Muscle of leg (tissue), 3 donors: ENCODE measurements at regions not wholly inside any gene's neighbourhood (a gene's known extent, or its start where the extent isn't known, plus 50 kb on each side); places are given as distances from the start of the nearest gene placed in this dataset.

Experiments used
- DNase-seq: peaks from one replicate; pipeline ENCODE4 v3.0.0; 2013
- H3K27ac ChIP-seq: one replicate; pipeline ENCODE4 v1.5.1; 2013; ENCODE audit warnings: mild to moderate bottlenecking, low read length, control low read depth
- H3K27me3 ChIP-seq: one replicate; pipeline ENCODE4 v1.6.1; 2013; ENCODE audit warnings: low read length; ENCODE audit not compliant: control insufficient read depth, insufficient read depth
- H3K36me3 ChIP-seq: one replicate; pipeline ENCODE4 v1.6.1; 2013; ENCODE audit warnings: low read length; ENCODE audit not compliant: control insufficient read depth, insufficient read depth
- H3K4me1 ChIP-seq: one replicate; pipeline ENCODE4 v1.6.1; 2013; ENCODE audit warnings: low read length; ENCODE audit not compliant: control insufficient read depth, insufficient read depth
- H3K4me3 ChIP-seq: one replicate; pipeline ENCODE4 v1.5.1; 2013; ENCODE audit warnings: low read length, control low read depth
- H3K9me3 ChIP-seq: replicated peaks from 2 replicates; pipeline ENCODE4 v1.6.1; 2013; ENCODE audit warnings: low read depth, low read length; ENCODE audit not compliant: control insufficient read depth
- WGBS: methylation state at CpG from one replicate; pipeline ENCODE4 v1.1.5; 2013; ENCODE audit warnings: missing lambda C conversion rate; ENCODE audit not compliant: insufficient coverage; 5-methylcytosine and 5-hydroxymethylcytosine counted together

DNA sequence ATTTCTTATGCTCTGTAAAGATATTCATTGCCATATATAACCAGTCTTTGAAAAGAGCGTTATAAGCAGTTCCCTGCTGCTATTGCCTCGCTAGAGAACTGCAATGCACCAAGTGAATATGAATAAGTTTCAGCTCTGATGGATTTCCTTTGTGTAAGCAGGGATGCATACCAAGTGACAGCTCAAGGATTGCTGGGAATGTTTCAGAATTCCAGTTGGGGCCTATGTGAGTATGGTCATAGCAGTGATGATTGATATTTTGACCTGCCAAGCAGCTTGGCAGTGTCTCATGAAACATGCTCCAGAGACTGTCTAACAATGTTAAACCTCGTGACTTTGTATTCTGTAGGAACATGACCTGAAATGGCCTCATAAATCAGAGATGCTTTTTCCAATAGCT lies 312.6 kb downstream of the C11orf87 start:
- H3K27ac ChIP-seq, result no peak overlapping the region
- WGBS, result 22% methylated on average over 3 of the region's 3 CpGs
- peak; percentile 67 for DNase-seq

GRCh38 chr11:109735128-109735527 lies 313.1 kb downstream of the C11orf87 start:
- Histone ChIP-seq H3K4me1 (peaks cover 2% of the 10 kb centered on the region), H3K9me3 (no peaks in the 10 kb centered on the region), H3K4me3 (no peak overlapping the region), H3K36me3 (no peaks in the 10 kb centered on the region), H3K27ac (no peak overlapping the region), H3K27me3 (no peaks in the 10 kb centered on the region)
- 86% methylated on average over 1 of the region's 2 CpGs for WGBS
- no peak for DNase-seq

More for the DNA sequence above, 312.6 kb downstream of the C11orf87 start:
- Histone ChIP-seq H3K4me3 (no peak overlapping the region), H3K4me1 (peaks cover 2% of the 10 kb centered on the region), H3K9me3 (no peaks in the 10 kb centered on the region), H3K27me3 (no peaks in the 10 kb centered on the region), H3K36me3 (no peaks in the 10 kb centered on the region)

- Histone ChIP-seq H3K4me3 (no peak overlapping the region), H3K36me3 (no peaks in the 10 kb centered on the region), H3K27ac (no peak overlapping the region), H3K4me1 (peaks cover 2% of the 10 kb centered on the region), H3K9me3 (no peaks in the 10 kb centered on the region), H3K27me3 (no peaks in the 10 kb centered on the region)
- no CpG with 5 or more reads among the region's 2 CpGs for WGBS
- DNase-seq, result no peak
Observed at GRCh38 chr11:109739379-109739778, 317.4 kb downstream of the C11orf87 start.

- H3K27me3 ChIP-seq, result no peaks in the 10 kb centered on the region
- peak; percentile 12 for DNase-seq
- WGBS, result 46% methylated on average over 2 of the region's 4 CpGs
- no peaks in the 10 kb centered on the region for H3K9me3 ChIP-seq
- no peak overlapping the region for H3K4me3 ChIP-seq
- no peaks in the 10 kb centered on the region for H3K36me3 ChIP-seq
- peaks cover 5% of the 10 kb centered on the region for H3K4me1 ChIP-seq
- no peak overlapping the region for H3K27ac ChIP-seq
Observed at GRCh38 chr11:109745996-109746625, 324.1 kb downstream of the C11orf87 start.

DNA sequence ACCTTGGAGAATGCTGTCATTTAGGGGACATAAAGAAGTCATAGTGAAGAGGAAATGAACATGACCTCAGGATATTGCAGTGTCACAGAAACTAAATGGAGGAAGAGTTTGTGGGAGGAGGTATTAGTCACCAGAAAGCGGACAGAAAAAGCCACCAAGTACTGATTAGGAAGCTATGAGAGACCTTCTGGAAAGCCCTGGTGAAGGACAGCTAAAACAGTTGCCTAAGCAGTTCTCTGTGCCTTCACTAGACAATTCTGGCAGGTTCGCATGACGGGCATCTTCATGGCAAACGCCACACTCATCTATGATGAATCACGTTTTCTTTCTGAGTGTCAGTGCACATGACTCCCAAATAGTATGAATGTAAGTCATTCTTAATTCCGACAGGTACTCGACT lies 325.8 kb downstream of the C11orf87 start:
- H3K27ac ChIP-seq, result no peak overlapping the region
- peak; percentile 26 for DNase-seq
- WGBS, result 78% methylated on average over 4 of the region's 7 CpGs

GRCh38 chr11:109749476-109749875 lies 327.5 kb downstream of the C11orf87 start:
- peaks cover 5% of the 10 kb centered on the region for H3K4me1 ChIP-seq
- no peaks in the 10 kb centered on the region for H3K27me3 ChIP-seq
- no peak overlapping the region for H3K4me3 ChIP-seq
- H3K27ac ChIP-seq, result no peak overlapping the region
- no peak for DNase-seq
- no peaks in the 10 kb centered on the region for H3K36me3 ChIP-seq
- no CpG with 5 or more reads among the region's 1 CpG for WGBS
- no peaks in the 10 kb centered on the region for H3K9me3 ChIP-seq

More for the DNA sequence above, 325.8 kb downstream of the C11orf87 start:
- Histone ChIP-seq H3K9me3 (no peaks in the 10 kb centered on the region), H3K4me1 (peaks cover 5% of the 10 kb centered on the region), H3K4me3 (no peak overlapping the region), H3K27me3 (no peaks in the 10 kb centered on the region), H3K36me3 (no peaks in the 10 kb centered on the region)

GRCh38 chr11:109750964-109751363 lies 329.0 kb downstream of the C11orf87 start:
- DNase-seq, result no peak
- Histone ChIP-seq H3K36me3 (no peaks in the 10 kb centered on the region), H3K4me3 (no peak overlapping the region), H3K9me3 (no peaks in the 10 kb centered on the region), H3K4me1 (peaks cover 3% of the 10 kb centered on the region), H3K27me3 (no peaks in the 10 kb centered on the region), H3K27ac (no peak overlapping the region)
- WGBS, result 100% methylated on average over 1 of the region's 2 CpGs

- Histone ChIP-seq H3K4me1 (no peaks in the 10 kb centered on the region), H3K36me3 (no peaks in the 10 kb centered on the region), H3K4me3 (no peak overlapping the region), H3K9me3 (no peaks in the 10 kb centered on the region), H3K27me3 (no peaks in the 10 kb centered on the region), H3K27ac (no peak overlapping the region)
- DNase-seq, result no peak
- WGBS, result no CpG with 5 or more reads among the region's 5 CpGs
Observed at GRCh38 chr11:109752212-109752825, 330.3 kb downstream of the C11orf87 start.

DNA sequence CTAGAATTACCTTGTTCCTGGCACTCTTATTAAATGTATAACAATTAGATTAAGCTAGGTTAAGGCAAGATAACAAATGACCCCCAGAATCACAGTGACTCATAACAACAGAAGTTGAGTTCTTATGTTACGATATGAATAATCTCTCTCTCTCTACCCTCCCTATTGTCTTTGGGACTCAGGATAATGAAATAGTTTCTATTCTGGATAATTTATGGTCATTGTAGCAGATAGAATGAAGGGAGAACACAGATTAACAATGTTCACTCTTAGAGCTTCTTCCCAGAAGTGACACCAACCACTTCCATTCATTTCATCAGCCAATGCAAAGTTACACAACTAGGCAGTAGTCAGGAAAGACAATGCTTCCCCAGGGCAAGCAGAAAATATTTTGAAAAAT lies 334.5 kb downstream of the C11orf87 start:
- DNase-seq, result no peak
- no peak overlapping the region for H3K4me3 ChIP-seq
- WGBS, result no CpG with 5 or more reads among the region's 1 CpG
- no peaks in the 10 kb centered on the region for H3K9me3 ChIP-seq
- no peaks in the 10 kb centered on the region for H3K4me1 ChIP-seq
- no peak overlapping the region for H3K27ac ChIP-seq
- no peaks in the 10 kb centered on the region for H3K27me3 ChIP-seq
- no peaks in the 10 kb centered on the region for H3K36me3 ChIP-seq

GRCh38 chr11:109756951-109757350 lies 335.0 kb downstream of the C11orf87 start:
- Histone ChIP-seq H3K27me3 (no peaks in the 10 kb centered on the region), H3K4me1 (no peaks in the 10 kb centered on the region), H3K36me3 (no peaks in the 10 kb centered on the region), H3K9me3 (no peaks in the 10 kb centered on the region), H3K4me3 (no peak overlapping the region), H3K27ac (no peak overlapping the region)
- DNase-seq, result no peak
- no CpG with 5 or more reads among the region's 3 CpGs for WGBS
